ENCODE measurements at regions not wholly inside any gene's neighbourhood (a gene's known extent, or its start where the extent isn't known, plus 50 kb on each side); places are given as distances from the start of the nearest gene placed in this dataset.
A peak's percentile ranks its signal among the peaks of the same experiment; 100 is the strongest.

DNA sequence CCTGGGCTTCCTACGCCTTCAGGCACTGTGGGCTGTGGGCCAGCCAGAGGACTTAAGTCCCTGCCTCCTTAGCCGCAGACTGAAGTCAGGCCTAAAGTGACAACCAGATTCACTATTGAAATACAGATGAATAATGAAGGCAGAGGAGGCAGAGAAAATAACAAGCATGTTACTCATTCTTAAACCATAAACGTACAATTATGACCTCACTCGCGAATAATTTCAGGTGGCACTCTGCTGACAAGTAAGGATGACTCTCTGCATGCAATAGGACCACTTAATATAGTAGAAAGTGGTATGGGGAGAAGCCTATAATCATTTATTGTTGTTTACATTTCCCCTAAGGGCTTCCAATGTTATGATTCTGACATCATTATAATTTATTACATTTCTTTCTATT, 409.2 kb upstream of the FGF13 start:
- no peak for DNase-seq (ENCODE audit: low spot score)

DNA sequence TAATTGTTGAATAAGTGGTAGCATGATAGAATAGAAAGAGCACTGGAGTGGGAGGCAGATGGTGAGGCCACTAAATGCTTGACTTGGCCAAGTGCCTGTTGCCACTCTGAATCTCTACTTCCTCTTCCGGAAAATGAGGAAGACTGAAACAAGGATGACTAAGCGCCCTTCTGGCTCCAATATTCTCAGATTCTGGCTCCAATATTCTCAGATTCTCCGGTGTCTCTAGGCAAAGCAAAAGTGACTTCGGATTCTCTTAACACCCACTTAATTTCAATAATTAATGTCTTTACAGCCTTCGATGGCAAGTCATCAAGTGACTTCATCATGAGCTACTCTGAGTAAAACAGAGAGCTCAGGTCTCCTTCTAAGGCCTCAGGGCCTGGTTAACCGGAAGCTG, 402.2 kb upstream of the FGF13 start:
- no peak for DNase-seq (ENCODE audit: low spot score)

GRCh38 chrX:139112432-139112831, 400.9 kb upstream of the FGF13 start:
- peak; percentile 12 for DNase-seq (ENCODE audit: low spot score)

DNA sequence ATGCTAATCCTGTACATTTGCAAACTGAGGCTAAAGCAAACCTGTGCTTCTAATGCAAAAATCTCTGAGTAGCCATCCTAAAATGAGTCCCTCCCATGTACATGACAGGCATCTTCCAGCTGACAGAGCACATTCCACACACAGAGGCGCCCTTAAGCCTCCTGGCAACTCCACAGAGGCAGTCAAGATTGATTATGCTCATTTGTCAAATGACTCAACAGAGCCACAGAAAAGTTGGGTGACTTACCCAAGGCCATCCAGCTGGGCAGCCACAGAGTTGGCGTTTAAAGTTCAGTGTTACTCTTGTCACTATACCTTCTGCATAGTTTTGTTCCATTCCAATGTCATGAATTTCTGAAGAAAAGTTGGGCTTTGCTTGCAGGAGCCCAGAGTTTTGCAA, 394.6 kb upstream of the FGF13 start:
- no peak for DNase-seq (ENCODE audit: low spot score)

- no peak for DNase-seq (ENCODE audit: low spot score)
These were observed 383.4 kb upstream of the FGF13 start for GRCh38 chrX:139094671-139095592.

DNA sequence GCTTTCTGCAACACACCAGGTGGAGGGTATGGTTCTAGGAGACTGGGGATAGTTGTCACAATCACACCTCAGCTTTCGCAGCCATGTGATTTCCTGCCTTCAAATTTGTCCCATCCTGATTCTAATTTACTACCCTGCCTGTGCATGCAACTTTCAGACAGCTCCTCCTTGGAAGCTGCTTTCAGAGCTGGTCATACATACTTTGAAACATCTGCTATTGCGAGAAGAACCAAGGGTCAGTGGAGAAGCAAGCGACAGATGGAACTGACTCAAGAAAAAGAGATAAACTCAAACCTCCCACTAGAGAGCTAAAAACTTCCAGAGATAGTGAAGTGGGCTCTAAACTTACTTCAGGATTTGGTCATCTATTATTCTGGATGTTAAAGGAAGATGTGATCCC, 381.7 kb upstream of the FGF13 start:
- no peak for DNase-seq (ENCODE audit: low spot score)

- no peak for DNase-seq (ENCODE audit: low spot score)
These were observed 380.4 kb upstream of the FGF13 start for GRCh38 chrX:139091878-139092277.

DNA sequence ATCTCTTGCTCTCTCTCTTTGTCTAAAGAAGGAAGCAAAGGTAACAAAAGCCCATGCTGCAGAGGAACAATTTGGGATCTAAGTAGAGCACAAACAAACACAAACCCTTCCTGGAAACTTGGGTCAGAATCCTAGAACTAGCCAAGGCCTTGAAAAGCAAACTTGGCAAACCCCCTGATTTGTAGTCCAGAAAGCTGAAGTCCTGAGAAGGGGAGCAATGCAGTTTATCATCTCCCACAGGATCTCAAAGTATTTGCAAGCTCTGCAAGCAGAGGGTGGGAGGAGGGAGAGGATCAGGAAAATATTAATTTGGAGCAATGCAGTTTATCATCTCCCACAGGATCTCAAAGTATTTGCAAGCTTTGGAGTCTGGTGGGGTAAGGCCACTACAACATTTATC, 379.5 kb upstream of the FGF13 start:
- DNase-seq (ENCODE audit: low spot score), result no peak

DNA sequence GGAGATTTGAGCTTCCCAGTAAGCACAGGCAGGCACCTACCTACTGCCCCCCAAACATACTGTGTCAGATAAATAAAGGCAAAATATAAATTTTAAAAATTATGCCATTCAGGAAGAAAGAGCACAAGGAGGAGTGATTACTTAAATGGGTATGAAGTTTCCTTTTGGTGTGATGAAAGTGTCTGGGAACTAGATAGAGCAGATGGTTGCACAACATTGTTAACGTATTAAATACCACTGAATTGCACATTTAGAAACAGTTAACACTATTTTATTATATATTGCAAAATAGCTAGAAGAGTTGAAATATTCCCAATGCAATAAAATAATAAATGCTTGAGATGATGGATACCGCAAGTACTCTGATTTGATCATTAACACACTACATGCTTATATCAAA, 374.7 kb upstream of the FGF13 start:
- no peak for DNase-seq (ENCODE audit: low spot score)

DNA sequence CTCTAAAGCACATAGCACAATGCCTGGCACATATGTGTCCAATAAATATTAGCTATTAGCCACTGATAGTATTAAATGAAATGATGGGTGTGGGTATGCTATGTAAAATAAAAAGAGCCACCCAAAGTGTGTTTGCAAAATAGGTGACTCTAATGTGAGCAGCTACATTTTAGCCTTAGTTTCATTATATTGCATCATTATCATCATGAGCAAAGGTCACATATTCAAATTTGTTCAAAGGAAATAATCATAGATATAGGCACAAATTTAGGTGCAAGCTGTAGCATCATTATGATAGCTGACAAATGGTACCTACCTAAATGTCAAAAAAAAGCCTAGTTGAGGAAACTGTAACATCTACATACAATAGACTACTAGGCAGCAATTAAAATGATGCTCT, 373.9 kb upstream of the FGF13 start:
- no peak for DNase-seq (ENCODE audit: low spot score)

DNA sequence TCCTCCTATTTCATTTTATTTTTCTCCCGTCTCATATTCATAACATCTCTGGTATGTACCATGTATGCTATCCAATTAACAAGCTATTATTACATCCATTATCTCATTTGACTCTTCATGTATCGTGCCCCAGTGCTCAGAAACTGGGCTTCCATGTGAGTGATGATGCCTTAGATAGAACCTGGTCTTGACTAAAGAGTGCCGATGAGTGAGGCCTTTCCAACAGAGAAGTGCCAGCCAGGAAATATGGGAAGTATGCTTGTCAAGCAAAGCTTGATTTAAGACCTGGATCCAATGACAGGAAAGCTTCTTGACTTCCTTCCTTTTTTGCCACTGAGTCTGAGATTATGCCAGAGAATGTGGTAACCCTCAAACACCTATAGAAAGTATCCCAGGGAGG, 371.7 kb upstream of the FGF13 start:
- DNase-seq (ENCODE audit: low spot score), result no peak

DNA sequence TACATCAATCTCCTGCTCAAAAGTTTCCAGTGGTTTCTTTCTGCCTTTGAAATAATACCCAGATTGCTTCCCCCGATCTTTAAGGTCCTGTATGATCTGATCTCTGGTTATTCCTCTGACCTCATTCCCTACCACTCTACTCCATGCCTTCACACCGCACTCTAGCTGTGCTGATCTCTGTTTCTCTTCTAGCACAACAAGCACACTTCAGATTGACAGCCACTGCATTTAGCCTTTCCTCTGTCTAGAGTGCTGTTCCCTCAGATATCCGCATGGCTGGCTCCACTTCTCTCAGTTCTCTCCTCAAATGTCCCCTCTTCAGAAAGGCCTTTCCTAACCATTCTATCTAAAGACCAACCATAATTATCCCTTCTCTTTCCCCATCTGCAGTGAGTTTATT, 370.4 kb upstream of the FGF13 start:
- no peak for DNase-seq (ENCODE audit: low spot score)

- DNase-seq (ENCODE audit: low spot score), result no peak
These were observed 368.3 kb upstream of the FGF13 start for GRCh38 chrX:139079789-139080188.

- no peak for DNase-seq (ENCODE audit: low spot score)
These were observed 367.3 kb upstream of the FGF13 start for GRCh38 chrX:139078761-139079280.

GRCh38 chrX:139078342-139078741, 366.8 kb upstream of the FGF13 start:
- no peak for DNase-seq (ENCODE audit: low spot score)

- DNase-seq (ENCODE audit: low spot score), result no peak
These were observed 366.0 kb upstream of the FGF13 start for GRCh38 chrX:139077281-139078250.

DNA sequence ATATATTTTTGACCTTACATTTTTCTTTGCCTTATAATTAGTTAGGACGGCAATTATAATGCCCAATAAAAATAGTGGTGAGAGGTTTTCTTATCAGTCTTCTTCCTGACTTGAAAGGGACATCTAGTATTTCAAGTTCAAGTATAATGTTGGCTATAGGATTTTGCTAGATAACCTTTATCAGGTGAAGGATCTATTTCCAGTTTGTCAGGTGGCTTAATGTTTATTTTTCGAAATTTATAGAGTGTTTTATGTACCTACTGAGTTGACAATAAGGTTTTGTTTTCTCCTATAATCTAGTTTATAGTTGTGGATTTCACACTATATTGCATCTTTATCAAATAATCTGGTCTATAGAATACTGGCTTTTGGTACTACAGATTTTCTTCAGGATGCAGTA, 351.8 kb upstream of the FGF13 start:
- no peak for DNase-seq (ENCODE audit: low spot score)

DNA sequence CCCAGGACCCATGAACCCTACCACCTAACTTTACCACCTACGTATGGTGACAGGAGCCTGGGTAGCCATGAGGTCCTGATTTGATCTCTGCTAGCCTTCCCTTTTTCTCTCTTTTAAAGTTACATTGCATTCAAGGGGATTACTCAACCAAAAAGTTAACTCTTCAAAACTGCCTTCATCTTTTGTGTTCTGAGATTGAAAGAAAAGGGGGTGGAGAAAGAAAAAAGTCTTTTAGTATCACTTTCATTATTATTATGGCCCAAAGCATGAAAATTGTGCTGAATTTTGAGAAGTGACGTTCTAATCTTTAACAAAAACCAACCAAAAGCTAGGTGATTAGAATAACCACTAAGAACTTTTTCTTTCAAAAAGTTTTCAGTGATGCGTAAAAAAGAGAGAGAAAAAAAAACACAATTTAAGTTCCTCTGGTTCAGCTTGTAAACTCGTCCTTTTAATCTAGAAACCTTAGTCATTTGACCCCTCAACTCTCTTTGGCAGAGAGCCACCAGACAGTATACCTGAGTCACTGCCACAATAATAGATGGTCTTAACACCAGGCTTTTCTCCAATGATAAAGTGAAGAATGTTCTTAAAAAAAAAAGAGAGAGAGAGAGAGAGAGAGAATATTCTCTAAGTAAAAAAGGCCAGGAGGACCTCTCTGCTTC, 347.4 kb upstream of the FGF13 start:
- DNase-seq (ENCODE audit: low spot score), result peak; percentile 37

GRCh38 chrX:139052461-139052860, 340.9 kb upstream of the FGF13 start:
- no peak for DNase-seq (ENCODE audit: low spot score)

GRCh38 chrX:139049465-139049864, 337.9 kb upstream of the FGF13 start:
- DNase-seq (ENCODE audit: low spot score), result no peak

DNA sequence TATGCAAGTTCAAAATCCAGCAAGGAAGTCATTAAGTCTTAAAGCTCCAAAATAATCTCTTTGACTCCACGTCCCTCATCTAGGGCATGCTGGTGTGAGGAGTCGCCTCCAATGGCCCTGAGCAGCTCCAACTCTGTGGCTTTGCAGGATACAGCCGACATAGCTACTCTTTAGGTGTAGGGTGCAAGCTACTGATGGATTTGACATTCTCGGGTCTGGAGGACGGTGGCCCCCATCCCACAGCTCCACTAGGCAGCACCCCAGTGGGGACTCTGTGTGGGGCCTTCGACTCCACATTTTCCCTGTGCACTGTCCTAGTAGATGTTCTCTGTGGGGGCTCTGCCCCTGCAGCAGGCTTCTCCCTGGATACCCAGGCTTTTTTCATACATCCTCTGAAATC, 333.2 kb upstream of the FGF13 start:
- no peak for DNase-seq (ENCODE audit: low spot score)

- DNase-seq (ENCODE audit: low spot score), result no peak
These were observed 327.5 kb upstream of the FGF13 start for GRCh38 chrX:139039041-139039440.
